ENCODE measurements at regions not wholly inside any gene's neighbourhood (a gene's known extent, or its start where the extent isn't known, plus 50 kb on each side); places are given as distances from the start of the nearest gene placed in this dataset.
"Not testable (repeated sequence)": the region's sequence is repeated elsewhere in the genome, so short reads cannot be mapped to it uniquely, and the experiment has no call there.

DNA sequence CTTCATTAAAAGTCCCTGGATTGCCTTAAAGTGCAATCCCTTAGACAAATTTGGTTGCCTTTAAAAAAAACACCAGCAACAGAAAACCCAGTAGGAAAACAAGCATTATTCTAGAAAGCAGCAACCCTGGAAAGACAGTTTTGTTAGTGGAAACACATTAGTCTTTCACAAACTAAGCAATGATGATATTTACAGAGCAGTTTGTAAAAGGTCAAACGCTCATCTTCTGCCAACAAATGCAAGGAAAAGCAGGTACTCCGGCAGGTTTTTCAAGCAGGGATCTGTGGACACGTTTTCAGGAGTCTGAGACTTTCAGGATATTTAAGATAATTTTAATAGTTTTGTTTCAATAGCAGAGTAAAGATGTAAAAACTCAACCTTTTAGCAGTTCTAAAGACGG is 202.2 kb downstream of the EXOC5 start:
- CTCF ChIA-PET: no interaction called here

DNA sequence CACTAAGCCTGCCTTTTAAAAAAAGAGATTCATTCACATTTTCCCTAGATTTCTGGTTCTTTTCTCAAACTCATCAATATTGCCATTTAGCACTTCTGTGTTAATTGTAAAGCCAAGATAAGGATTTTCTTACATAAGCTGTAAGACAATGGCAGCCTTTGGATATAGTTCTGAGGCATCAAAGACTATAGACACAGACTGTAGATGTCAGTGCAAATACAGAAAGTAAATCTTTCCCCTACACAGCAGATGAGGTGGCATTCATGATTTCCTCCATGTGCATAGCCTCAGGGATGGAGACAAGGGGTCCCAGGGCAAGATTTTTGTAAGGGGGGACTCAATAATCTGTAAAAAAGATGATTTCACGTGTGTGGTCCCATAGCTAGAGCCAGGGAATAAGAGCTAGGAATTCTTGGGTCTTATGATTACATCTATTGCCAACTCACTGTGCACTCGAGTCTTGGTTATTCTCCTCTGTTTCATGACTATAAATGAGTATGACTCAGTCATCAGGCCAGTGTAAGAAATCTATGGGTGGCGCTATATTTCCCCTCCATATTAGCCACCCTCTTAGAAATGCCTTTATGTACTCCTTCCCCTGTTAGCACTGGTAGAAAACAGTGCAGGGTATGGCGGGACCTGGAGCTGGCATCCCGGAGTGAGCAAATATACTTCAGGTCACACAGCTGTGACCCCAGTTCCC is 207.5 kb downstream of the EXOC5 start:
- POLR2A ChIA-PET: no interaction called here
- CTCF ChIA-PET: no interaction called here

More for the DNA sequence above, 202.2 kb downstream of the EXOC5 start:
- POLR2A ChIA-PET: no interaction called here

DNA sequence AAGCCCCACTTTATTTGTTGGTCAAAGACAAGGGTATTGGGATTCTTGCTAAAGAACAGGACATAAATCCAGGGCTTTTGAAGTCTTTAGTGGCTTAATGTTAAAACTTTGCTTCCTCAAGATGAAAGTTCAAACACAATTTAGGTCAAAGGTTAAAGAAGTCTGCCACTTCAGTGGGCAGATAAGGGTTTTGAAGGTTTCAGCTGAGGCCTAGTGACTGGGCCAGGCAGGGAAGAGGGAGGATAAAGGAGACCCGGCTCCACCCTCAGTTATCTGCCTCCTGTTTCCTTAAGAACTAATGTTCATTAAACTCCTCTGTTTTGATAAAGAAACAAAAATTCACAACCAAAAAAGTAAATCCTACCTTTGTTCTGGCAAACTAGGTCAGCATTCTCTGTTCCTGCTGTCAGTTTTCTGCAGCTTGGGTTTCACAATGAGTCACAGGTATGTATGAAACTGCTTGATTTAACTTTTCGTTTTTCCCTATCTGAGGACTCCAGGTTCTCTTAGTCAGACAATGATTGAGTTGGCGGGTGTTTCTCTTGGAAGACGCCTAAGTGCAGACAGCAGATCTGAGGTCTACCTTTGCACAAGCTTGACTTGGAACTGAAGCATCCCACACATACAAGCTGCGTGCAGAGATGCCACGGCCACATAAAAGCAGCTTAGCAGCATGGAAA is 208.3 kb downstream of the EXOC5 start:
- CTCF ChIA-PET: no interaction called here

DNA sequence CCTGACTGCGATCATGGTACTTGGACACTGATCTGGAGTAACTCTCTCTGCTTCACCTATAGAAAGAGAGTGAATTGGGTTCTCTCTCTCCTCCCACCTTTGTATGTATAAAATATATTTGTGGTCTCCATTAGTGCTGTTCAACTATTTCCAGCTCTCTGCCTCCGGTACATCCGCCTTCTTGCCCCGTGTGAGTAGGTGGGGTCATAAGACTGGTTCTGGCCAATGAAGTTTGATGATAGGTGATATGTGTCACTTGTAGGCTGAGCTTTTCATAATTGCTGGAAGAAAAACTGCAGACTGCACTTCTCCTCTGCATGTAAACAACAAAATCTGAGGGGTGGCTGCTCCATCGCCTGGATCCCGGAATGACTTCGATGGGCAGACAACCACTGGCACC is 210.4 kb downstream of the EXOC5 start:
- ChIA-PET POLR2A (no interaction called here), CTCF (no interaction called here)

More for the DNA sequence above, 208.3 kb downstream of the EXOC5 start:
- POLR2A ChIA-PET: interaction anchor here (0.7 kb wide), 1 partner anchor 481 kb away, joined by 3 read pairs; the partner anchor contains the start of gene TMEM260

DNA sequence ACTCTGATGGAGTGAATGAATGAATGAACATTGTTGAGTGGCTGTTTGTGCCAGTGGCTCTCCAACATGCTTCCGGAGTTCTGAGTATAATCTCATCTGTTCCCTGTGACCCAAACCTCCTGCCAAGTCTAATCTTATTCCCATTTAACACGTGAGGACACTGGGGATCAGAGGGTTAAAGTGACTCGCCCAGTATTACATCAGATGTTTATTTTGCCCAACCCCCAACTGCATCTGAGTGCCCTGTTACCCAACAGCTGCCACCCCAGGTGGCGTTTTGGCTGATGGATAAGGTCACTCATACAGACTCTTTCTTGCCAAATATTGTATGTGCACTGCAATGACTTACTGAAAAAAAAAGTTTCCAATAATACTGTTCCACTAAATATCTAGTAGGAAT is 210.9 kb downstream of the EXOC5 start:
- CTCF ChIA-PET: no interaction called here
- POLR2A ChIA-PET: no interaction called here

DNA sequence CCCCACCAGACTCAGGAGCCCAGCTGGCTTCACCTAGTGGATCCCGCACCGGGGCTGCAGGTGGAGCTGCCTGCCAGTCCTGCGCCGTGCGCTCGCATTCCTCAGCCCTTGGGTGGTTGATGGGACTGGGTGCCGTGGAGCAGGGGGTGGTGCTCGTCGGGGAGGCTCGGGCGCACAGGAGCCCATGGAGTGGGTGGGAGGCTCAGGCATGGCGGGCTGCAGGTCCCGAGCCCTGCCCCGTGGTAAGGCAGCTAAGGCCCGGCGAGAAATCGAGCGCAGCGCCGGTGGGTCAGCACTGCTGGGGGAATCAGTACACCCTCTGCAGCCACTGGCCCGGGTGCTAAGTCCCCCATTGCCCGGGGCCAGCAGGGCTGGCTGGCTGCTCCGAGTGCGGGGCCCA is 212.2 kb downstream of the EXOC5 start:
- CTCF ChIA-PET, POLR2A ChIA-PET: not testable (repeated sequence)

DNA sequence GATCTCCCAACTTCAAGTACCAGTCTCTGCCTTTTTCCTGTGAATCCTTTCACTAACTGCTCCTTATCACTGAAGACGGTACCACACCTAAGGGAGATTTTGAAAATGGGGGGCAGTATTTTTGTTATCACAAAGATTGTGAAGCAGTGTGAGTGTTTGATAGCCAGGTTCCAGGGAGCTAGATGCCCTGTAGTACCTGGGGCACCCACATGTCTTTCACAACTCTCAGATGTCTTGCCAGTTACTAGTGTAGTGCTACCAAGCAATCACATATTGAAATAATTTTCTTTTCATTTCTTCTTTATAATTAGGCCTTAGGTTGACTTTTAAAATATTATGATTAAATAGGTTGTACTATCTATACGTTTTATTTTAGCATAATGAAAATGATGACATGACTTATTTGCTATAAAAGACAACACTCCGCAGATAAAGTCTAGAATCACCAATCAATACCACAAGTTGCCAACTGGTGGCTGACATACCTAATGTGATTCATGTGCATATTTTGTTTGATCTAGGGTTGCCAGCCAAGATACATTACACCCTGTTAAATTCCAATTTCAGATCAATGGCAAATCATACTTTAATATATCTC is 215.9 kb downstream of the EXOC5 start:
- CTCF ChIA-PET: no interaction called here
- POLR2A ChIA-PET: no interaction called here

DNA sequence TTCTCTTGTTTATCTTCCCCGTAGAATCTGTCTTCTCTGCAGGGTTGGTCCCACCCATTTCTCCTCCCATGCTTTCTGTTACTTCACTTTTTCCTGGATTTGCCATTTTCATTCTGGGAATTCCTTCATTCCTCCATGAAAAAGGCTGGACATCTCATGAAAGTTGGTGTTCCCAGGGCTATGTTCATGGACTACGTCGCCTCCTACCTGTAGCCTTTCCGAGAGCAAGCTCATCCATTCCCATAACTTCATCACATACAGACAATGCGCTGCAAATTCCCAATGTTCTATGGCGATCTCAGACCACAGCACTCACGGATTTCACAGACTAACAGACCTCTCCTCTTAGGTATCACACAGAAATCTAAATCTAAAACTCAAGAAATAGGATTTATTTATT is 217.1 kb downstream of the EXOC5 start:
- POLR2A ChIA-PET: no interaction called here
- CTCF ChIA-PET: no interaction called here

DNA sequence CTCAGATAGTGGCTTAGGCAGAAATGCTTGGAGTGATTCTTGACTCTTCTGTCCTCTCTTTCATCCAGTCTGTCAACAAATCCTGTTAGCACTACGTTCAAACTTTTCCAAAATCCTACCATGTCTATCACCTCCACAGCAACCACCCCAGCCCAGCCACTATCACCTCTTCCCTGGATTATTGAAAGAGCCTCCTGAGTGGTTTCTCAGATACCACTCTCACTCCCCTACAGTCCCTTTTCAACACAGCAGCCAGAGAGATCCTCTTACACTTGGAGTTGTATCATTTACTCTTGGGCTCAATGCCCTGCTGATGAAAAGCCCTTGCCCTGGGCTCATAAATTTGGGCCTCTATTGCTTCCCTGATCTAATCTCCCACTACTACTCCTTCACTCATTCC is 218.9 kb downstream of the EXOC5 start:
- ChIA-PET POLR2A (no interaction called here), CTCF (no interaction called here)

DNA sequence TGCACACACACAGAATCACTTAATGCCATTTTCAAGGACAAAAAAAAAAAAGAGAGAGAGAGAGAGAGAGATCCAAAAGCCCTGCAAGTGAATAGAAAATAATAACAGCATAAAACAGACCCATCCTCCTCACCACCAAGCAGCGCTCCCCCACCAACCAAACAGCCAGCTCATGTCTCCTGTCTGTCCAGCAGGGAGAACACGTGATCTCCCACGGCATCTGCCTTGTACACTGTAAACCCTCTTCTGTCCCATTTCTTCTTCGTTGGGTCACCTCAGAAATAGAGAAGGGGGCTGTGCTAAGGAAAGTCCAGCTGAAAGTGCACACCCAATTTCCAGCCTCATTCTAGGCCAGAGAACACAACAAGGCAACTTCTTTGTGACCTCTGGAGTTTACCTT is 222.5 kb downstream of the EXOC5 start:
- ChIA-PET POLR2A (no interaction called here), CTCF (no interaction called here)

DNA sequence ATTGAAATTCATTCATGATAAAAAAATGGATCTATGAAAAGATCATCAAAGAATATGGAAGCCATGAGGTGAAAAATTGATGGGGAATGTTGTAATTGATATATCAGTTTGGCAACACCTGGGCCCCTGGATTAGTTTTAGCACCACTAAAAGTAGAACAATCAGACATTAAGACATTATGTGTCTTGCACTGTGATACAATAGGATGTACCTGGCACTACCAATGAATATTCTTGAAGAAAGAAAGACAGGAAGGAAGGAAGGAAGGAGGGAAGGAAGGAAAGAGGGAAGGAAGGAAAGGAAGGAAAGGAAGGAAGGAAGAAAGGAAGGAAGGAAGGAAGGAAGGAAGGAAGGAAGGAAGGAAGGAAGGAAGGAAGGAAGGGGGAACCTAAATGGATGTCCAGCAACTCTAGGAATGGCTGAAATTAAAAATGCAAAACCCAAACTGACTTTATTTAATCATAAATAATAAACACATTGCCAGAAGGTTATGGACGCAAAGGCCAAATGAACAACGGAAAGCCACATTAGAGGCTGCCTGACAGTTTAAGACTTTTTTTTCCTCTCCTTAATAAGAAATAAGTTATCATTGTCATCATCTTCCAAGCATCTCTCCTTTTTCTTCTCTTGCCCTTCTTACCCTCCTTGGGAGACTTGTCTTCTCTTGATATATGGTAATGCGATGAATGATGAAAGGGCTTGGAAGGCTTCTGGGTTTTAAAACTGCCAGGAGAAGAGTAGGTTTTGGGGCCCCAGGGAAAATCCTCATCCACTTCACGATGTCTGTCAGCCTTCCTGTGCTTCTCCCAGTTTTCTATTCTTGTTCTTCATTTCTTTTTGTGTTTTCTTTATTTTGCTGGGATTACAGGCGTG is 224.4 kb downstream of the EXOC5 start:
- CTCF ChIA-PET, POLR2A ChIA-PET: not testable (repeated sequence)

DNA sequence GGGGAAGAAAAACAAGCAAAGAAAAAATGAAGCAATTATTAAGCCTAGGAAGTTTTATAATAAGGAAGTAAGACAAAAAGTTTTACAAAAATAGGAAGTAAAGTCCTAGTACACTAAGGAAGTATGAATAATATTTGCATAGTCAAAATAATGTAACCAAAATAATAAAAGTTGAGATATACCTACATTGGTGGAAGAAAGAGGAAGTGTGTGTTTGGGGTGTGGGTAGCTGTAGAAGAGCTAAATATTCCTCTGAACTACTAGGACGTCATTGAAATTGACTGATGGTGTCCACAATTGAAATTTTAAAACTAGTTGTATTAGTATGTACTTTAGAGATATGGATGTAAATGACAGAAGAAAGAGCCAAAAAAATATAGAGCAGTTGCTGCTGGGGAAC is 228.4 kb upstream of the OTX2 start:
- ChIA-PET CTCF (no interaction called here), POLR2A (no interaction called here)

DNA sequence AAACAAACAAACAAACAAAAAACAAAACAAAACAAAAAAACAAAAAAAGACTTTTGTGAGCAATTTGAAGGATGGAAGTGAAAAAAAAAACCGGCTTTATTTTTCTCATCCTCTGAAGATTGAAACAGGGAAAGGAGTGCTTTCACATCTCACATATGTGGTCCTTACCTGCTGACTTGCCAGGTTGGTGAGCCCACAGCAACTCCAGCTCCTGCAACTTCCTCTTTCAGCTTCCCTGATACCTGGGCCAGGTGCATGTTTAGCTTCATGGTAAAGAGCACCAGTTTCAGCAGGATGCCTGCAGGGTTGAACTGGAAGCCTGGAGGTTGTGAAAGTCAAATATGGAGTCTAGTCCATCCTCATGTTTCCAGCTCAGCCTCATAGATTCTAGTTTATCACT is 221.2 kb upstream of the OTX2 start:
- ChIA-PET POLR2A (no interaction called here), CTCF (no interaction called here)

DNA sequence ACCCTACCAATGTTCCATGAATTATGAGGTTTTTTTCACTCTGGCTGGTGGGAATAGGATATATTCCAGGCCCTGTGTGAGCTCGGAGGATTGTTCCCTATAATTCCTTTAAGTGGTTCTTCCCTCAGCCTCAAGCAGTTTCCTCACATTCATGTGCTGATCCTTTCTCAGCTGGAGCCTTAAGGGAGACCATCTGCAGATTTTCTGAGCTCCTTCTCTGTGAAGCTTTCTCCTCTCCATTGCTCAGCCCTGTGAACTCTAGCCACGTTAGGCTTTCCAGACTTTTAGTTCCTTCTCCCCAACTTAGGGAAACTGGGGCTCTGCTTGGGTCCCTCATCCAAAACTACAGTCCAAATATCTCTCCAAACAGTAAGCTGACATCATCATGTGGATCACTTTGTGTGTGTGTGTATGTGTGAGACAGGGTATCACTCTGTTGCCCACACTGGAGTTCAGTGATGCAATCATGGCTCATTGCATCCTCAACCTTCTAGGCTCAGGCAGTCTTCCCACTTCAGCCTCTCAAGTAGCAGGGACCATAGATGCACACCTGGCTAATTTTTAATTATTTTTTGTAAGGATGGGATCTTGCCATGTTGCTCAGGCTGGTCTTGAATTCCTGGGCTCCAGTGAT is 219.5 kb upstream of the OTX2 start:
- ChIA-PET POLR2A (no interaction called here), CTCF (no interaction called here)

DNA sequence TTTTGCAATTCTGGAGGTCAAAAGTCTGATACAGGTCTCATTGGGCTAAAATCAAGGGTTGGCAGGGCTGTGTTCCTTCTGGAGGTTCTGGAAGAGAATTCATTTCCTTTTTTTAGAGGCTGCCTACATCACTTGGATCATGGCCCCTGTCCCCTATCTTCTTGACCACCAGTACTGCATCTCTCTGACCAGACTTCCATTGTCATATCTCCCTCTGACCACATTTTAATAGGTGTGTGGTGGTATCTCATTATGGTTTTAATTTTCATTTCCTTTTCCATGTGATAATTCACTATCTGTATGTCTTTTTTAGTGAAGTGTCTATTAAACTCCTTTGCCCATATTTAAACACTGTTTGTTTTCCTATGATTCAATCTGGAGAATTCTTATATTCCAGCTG is 215.2 kb upstream of the OTX2 start:
- ChIA-PET POLR2A (no interaction called here), CTCF (no interaction called here)

DNA sequence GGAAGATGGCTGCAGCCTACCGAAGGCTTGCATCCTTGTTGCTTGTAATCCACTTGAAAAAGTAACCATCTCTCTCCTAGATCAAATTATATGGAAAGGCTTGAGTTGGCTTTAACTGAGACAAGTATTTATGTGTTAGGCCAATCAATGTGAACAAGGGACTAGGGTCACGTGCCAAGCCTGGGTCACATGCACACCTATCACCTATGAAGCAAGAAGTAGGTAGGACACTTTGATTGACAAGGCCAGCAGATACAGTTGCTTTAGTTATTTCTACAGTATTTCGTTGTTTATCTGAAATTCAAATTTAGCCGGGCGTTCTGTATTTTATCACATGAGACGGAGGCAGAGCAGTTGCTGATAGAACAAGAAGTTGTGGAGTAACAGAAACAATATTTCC is 212.3 kb upstream of the OTX2 start:
- CTCF ChIA-PET: no interaction called here
- POLR2A ChIA-PET: no interaction called here

DNA sequence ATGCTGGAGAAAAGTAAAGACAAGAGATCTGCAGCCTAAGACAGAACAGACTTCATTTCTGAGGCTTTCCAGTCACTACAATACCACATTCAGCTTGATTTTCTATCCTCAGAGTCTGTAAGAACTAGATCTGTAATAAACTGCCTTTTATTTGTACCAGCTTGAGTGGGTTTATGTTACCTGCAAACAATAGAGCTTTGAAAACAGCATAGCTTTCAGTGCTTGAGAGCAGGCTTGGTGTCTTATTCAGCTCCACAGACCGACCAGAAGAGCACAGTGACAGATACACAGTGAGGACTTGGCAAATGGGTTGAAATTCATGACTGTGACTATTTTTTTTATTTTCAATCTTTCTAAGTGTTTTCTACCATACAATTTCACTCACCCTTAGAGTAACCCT is 207.8 kb upstream of the OTX2 start:
- POLR2A ChIA-PET: no interaction called here
- CTCF ChIA-PET: no interaction called here

DNA sequence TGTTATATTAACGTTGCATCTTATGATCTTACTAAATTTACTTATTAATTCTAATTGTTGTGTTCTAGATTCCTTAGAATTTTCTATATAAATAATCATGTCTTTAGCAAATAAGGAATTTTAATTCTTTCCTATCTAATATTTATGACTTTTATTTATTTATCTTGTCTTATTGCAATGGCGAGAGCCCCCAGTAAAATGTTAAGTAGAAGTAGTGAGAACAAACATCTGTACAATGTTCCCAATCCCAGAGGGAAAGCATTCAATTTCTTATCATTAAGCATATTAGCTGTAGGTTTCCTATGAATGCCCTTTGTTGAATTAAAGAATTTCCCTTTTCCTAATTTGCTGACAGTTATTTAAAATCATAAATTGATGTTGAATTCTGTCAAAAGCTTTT is 203.7 kb upstream of the OTX2 start:
- CTCF ChIA-PET: no interaction called here
- POLR2A ChIA-PET: no interaction called here

DNA sequence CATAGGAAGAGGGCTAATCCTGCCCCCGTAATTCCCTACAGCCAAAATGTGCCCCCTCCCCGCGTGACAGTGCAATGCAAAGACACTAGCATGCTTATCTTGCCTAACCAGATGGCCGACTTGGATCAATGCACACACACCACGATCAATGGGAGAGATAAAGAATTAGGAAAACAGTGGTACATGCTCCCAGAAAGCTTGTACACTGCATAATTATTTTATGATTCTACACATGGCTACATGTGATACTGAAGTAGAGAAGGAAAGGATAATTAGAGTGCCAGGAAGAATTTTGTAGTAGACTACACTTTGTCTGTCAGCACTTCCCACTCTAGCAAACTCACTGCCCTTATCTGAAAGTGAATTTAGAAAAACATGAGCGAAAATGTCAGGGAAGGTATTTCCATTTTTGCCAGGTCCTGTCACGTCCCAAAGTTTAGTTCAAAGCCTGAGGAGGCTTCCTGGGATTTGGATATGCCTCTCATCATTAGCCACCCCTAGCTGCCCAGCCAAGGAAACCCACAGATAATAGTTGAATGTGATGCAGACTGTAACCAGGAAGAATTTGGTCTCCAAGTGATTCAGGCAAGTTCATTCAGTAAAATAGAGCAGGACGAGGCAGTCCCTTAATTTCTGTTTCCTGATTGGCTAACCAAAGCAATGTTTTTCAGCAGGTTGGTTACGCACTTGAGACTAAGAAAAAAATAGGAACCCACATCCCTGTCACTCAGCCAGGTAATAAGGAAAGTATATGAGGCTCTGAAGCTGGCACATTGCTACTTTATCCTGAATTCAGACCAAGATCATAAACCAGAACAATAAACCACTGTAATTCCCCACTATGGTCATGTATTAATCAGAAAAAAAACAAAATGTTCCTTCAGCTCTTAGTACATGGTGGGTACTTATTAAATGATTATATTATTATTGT is 199.6 kb upstream of the OTX2 start:
- POLR2A ChIA-PET: no interaction called here
- CTCF ChIA-PET: no interaction called here
